Liver (tissue), 3 donors: ENCODE measurements at regions not wholly inside any gene's neighbourhood (a gene's known extent, or its start where the extent isn't known, plus 50 kb on each side); places are given as distances from the start of the nearest gene placed in this dataset.

Experiments
- GABPA ChIP-seq, 2 donors: IDR thresholded peaks in 1 of 2; conservative IDR thresholded peaks in 1 of 2; 2 replicates each; pipeline ENCODE4 v1.6.1; 2016; ENCODE audit warnings: antibody characterized with exemption in 2 of 2, mild to moderate bottlenecking in 1 of 2, moderate library complexity in 1 of 2
- NR2F2 ChIP-seq: IDR thresholded peaks from 2 replicates; pipeline ENCODE4 v1.6.1; 2016; ENCODE audit warnings: antibody characterized with exemption
- TF ChIP-seq, protein P1 (sequence below): IDR thresholded peaks from 2 replicates; pipeline ENCODE4 v1.6.1; 2016; ENCODE audit warnings: antibody characterized with exemption, mild to moderate bottlenecking
- TF ChIP-seq, protein P2 (sequence below): fragments of 150-350 bp; IDR thresholded peaks from 2 replicates; pipeline ENCODE4 v1.5.1; 2017; ENCODE audit warnings: improper control_type of control experiment, low read depth, low read length; ENCODE audit not compliant: missing input control
- TF ChIP-seq, protein P3 (sequence below): IDR thresholded peaks from 2 replicates; pipeline ENCODE4 v1.6.1; 2016; ENCODE audit warnings: antibody characterized with exemption
- TF ChIP-seq, protein P4 (sequence below): IDR thresholded peaks from 2 replicates; pipeline ENCODE4 v1.6.1; 2016; ENCODE audit warnings: antibody characterized with exemption
- donor health status: healthy.
- donor health status: healthy.

DNA sequence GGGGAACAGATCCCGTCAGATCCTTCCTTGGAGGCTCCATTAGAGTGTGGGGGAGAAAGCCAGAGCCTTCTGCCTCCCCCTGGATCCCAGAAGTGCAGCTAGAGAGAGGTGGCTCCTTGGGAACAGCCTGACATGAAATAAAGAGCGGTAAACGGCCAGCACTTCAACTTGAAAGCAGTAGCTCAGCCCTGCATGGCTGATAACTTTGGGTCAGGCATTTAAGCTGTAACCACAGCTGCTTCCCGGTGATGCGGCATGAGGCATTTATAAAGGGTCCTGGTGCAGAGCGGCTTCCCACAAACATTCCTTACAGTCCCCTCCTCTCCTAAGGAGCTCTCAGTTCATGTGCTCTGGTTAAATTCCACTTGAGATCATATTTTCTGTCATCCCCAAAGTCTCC lies 960.3 kb downstream of the VRK1 start:
- TF ChIP-seq, protein P1, sequence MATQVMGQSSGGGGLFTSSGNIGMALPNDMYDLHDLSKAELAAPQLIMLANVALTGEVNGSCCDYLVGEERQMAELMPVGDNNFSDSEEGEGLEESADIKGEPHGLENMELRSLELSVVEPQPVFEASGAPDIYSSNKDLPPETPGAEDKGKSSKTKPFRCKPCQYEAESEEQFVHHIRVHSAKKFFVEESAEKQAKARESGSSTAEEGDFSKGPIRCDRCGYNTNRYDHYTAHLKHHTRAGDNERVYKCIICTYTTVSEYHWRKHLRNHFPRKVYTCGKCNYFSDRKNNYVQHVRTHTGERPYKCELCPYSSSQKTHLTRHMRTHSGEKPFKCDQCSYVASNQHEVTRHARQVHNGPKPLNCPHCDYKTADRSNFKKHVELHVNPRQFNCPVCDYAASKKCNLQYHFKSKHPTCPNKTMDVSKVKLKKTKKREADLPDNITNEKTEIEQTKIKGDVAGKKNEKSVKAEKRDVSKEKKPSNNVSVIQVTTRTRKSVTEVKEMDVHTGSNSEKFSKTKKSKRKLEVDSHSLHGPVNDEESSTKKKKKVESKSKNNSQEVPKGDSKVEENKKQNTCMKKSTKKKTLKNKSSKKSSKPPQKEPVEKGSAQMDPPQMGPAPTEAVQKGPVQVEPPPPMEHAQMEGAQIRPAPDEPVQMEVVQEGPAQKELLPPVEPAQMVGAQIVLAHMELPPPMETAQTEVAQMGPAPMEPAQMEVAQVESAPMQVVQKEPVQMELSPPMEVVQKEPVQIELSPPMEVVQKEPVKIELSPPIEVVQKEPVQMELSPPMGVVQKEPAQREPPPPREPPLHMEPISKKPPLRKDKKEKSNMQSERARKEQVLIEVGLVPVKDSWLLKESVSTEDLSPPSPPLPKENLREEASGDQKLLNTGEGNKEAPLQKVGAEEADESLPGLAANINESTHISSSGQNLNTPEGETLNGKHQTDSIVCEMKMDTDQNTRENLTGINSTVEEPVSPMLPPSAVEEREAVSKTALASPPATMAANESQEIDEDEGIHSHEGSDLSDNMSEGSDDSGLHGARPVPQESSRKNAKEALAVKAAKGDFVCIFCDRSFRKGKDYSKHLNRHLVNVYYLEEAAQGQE = no peak
- TF ChIP-seq, protein P2, sequence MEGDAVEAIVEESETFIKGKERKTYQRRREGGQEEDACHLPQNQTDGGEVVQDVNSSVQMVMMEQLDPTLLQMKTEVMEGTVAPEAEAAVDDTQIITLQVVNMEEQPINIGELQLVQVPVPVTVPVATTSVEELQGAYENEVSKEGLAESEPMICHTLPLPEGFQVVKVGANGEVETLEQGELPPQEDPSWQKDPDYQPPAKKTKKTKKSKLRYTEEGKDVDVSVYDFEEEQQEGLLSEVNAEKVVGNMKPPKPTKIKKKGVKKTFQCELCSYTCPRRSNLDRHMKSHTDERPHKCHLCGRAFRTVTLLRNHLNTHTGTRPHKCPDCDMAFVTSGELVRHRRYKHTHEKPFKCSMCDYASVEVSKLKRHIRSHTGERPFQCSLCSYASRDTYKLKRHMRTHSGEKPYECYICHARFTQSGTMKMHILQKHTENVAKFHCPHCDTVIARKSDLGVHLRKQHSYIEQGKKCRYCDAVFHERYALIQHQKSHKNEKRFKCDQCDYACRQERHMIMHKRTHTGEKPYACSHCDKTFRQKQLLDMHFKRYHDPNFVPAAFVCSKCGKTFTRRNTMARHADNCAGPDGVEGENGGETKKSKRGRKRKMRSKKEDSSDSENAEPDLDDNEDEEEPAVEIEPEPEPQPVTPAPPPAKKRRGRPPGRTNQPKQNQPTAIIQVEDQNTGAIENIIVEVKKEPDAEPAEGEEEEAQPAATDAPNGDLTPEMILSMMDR = no peak
- TF ChIP-seq, protein P3, sequence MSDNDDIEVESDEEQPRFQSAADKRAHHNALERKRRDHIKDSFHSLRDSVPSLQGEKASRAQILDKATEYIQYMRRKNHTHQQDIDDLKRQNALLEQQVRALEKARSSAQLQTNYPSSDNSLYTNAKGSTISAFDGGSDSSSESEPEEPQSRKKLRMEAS = no peak
- no peak for TF ChIP-seq GABPA (IDR thresholded peaks at IDR 0.05 in 1 of 2, conservative IDR thresholded peaks at IDR 0.05 in 1 of 2)
- TF ChIP-seq NR2F2 = no peak
- TF ChIP-seq, protein P4, sequence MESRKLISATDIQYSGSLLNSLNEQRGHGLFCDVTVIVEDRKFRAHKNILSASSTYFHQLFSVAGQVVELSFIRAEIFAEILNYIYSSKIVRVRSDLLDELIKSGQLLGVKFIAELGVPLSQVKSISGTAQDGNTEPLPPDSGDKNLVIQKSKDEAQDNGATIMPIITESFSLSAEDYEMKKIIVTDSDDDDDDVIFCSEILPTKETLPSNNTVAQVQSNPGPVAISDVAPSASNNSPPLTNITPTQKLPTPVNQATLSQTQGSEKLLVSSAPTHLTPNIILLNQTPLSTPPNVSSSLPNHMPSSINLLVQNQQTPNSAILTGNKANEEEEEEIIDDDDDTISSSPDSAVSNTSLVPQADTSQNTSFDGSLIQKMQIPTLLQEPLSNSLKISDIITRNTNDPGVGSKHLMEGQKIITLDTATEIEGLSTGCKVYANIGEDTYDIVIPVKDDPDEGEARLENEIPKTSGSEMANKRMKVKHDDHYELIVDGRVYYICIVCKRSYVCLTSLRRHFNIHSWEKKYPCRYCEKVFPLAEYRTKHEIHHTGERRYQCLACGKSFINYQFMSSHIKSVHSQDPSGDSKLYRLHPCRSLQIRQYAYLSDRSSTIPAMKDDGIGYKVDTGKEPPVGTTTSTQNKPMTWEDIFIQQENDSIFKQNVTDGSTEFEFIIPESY = no peak
